GM21360 (cell line): ENCODE measurements at regions not wholly inside any gene's neighbourhood (a gene's known extent, or its start where the extent isn't known, plus 50 kb on each side); places are given as distances from the start of the nearest gene placed in this dataset.

Experiments used
- ATAC-seq: cut with Tn5 transposase; IDR thresholded peaks from one replicate; pipeline ENCODE4 v1.9.1; 2021; ENCODE audit warnings: mild to moderate bottlenecking, moderate library complexity; ENCODE audit not compliant: unreplicated experiment

GRCh38 chr4:155077452-155078229, 130.8 kb upstream of the NPY2R start:
- no peak for ATAC-seq

- ATAC-seq, result no peak
Observed at GRCh38 chr4:155079871-155080270, 128.6 kb upstream of the NPY2R start.

- no peak for ATAC-seq
Observed at GRCh38 chr4:155081222-155081621, 127.2 kb upstream of the NPY2R start.

GRCh38 chr4:155085843-155086530, 122.4 kb upstream of the NPY2R start:
- no peak for ATAC-seq

GRCh38 chr4:155094201-155094820, 114.1 kb upstream of the NPY2R start:
- ATAC-seq, result no peak

GRCh38 chr4:155099231-155099630, 109.2 kb upstream of the NPY2R start:
- ATAC-seq, result no peak

- ATAC-seq, result no peak
Observed at GRCh38 chr4:155106629-155107028, 101.8 kb upstream of the NPY2R start.

- ATAC-seq, result no peak
Observed at GRCh38 chr4:155107059-155107458, 101.4 kb upstream of the NPY2R start.

GRCh38 chr4:155114790-155115189, 93.6 kb upstream of the NPY2R start:
- no peak for ATAC-seq

GRCh38 chr4:155119006-155119405, 89.4 kb upstream of the NPY2R start:
- ATAC-seq, result no peak

GRCh38 chr4:155120536-155120935, 87.9 kb upstream of the NPY2R start:
- ATAC-seq, result no peak

- ATAC-seq, result no peak
Observed at GRCh38 chr4:155122382-155122781, 86.1 kb upstream of the NPY2R start.

GRCh38 chr4:155134136-155134535, 74.3 kb upstream of the NPY2R start:
- ATAC-seq, result no peak

GRCh38 chr4:155140889-155141288, 67.5 kb upstream of the NPY2R start:
- no peak for ATAC-seq

- ATAC-seq, result peak; percentile 69
Observed at GRCh38 chr4:155143512-155143911, 64.9 kb upstream of the NPY2R start.
